ENCODE measurements at regions not wholly inside any gene's neighbourhood (a gene's known extent, or its start where the extent isn't known, plus 50 kb on each side); places are given as distances from the start of the nearest gene placed in this dataset.
"Not testable (repeated sequence)": the region's sequence is repeated elsewhere in the genome, so short reads cannot be mapped to it uniquely, and the experiment has no call there.

DNA sequence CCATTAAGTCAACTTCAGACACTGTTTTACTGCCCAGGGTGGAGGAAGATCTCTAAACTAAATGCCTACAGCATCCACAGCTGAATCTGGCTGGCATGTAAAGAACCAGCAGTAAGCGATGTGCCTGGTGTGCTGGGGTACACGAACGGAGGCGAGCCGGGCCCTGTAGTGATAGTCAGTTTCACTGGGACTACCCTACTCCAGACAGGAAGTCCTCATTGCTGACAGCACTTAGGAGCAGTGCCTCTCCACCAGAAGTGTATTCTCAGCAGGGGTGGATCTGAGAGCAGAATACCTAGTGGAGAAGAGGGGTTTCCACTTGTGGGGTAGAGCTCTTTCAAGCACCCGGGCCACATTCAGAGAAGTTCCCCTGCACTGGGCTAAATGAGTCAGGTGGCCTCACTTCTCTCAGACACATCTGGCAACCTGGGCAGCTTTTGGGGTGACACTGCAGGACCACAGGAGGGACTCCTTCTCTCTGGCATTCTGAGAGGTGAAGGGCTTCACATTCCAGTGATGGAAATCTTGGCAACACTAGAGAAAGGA lies 290.3 kb upstream of the PLGLB1 start:
- not testable (repeated sequence) for TF ChIP-seq JUND (IDR thresholded peaks at IDR 0.05); YY1 (IDR thresholded peaks at IDR 0.05; ENCODE audit: extremely low read depth, insufficient replicate concordance, low read depth, low read length); POLR2A (IDR thresholded peaks at IDR 0.05; ENCODE audit: borderline replicate concordance, extremely low read depth, insufficient read depth, insufficient read length); POLR2AphosphoS5 (IDR thresholded peaks at IDR 0.05; ENCODE audit: low read depth, low read length); CEBPB (IDR thresholded peaks at IDR 0.05; ENCODE audit: low read depth); TCF7L2 (IDR thresholded peaks at IDR 0.05; ENCODE audit: borderline replicate concordance, extremely low read depth, insufficient read depth, insufficient read length); RAD21 (IDR thresholded peaks at IDR 0.05; ENCODE audit: low read depth); FOSL1 (IDR thresholded peaks at IDR 0.05; ENCODE audit: low read depth)
- TF ChIP-seq, protein P1, sequence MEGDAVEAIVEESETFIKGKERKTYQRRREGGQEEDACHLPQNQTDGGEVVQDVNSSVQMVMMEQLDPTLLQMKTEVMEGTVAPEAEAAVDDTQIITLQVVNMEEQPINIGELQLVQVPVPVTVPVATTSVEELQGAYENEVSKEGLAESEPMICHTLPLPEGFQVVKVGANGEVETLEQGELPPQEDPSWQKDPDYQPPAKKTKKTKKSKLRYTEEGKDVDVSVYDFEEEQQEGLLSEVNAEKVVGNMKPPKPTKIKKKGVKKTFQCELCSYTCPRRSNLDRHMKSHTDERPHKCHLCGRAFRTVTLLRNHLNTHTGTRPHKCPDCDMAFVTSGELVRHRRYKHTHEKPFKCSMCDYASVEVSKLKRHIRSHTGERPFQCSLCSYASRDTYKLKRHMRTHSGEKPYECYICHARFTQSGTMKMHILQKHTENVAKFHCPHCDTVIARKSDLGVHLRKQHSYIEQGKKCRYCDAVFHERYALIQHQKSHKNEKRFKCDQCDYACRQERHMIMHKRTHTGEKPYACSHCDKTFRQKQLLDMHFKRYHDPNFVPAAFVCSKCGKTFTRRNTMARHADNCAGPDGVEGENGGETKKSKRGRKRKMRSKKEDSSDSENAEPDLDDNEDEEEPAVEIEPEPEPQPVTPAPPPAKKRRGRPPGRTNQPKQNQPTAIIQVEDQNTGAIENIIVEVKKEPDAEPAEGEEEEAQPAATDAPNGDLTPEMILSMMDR (IDR thresholded peaks at IDR 0.05 in 2 of 3, conservative IDR thresholded peaks at IDR 0.05 in 1 of 3; ENCODE audit: borderline replicate concordance in 1 of 3, insufficient read depth in 1 of 3, low read depth in 2 of 3, low read length in 2 of 3) = not testable (repeated sequence)
- TF ChIP-seq, protein P2, sequence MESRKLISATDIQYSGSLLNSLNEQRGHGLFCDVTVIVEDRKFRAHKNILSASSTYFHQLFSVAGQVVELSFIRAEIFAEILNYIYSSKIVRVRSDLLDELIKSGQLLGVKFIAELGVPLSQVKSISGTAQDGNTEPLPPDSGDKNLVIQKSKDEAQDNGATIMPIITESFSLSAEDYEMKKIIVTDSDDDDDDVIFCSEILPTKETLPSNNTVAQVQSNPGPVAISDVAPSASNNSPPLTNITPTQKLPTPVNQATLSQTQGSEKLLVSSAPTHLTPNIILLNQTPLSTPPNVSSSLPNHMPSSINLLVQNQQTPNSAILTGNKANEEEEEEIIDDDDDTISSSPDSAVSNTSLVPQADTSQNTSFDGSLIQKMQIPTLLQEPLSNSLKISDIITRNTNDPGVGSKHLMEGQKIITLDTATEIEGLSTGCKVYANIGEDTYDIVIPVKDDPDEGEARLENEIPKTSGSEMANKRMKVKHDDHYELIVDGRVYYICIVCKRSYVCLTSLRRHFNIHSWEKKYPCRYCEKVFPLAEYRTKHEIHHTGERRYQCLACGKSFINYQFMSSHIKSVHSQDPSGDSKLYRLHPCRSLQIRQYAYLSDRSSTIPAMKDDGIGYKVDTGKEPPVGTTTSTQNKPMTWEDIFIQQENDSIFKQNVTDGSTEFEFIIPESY (IDR thresholded peaks at IDR 0.05; ENCODE audit: extremely low read depth, insufficient replicate concordance, low read length) = not testable (repeated sequence)
